ENCODE measurements at regions not wholly inside any gene's neighbourhood (a gene's known extent, or its start where the extent isn't known, plus 50 kb on each side); places are given as distances from the start of the nearest gene placed in this dataset.
A peak's percentile ranks its signal among the peaks of the same experiment; 100 is the strongest.

DNA sequence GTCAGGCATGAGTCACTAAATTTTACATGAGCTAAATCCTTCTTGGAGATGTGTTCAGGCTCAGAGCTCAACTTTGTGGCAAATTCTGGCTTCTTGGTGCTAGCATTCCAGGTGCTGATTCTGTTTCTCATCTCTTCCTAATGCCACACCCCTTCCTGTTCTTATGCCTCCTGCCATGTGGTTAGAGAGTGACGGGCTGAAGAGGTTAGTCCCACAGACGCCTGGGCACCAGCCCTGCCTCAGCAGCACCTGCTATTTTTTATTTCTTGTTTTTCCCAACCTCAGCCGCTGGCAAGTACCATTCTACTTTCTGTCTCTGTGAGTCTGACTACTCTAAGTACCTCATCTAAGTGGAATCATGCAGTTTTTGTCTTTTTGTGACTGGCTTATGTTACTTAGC is 329.5 kb downstream of the KCNRG start:
- no peak for DNase-seq (ENCODE audit: low read depth in 2 of 3, low spot score in 2 of 3)

DNA sequence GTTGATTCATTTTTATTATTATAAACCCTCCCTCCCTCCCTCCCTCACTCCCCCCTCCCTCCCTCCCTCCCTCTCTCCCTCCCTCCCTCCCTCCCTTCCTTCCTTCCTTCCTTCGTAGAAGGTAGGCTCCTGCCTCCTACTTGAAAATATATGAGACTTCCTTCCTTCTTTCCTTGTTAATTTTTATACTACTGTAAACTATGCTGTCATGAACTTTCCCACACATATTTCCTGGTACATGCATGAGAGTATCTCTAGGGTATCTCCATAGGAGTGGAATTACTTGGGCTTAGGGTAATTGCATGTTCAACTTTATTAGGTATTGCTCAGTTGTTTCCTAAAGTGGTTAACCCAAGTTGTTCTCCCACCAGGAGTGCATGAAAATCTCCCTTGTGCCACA is 330.6 kb downstream of the KCNRG start:
- no peak for DNase-seq (ENCODE audit: low read depth in 2 of 3, low spot score in 2 of 3)

DNA sequence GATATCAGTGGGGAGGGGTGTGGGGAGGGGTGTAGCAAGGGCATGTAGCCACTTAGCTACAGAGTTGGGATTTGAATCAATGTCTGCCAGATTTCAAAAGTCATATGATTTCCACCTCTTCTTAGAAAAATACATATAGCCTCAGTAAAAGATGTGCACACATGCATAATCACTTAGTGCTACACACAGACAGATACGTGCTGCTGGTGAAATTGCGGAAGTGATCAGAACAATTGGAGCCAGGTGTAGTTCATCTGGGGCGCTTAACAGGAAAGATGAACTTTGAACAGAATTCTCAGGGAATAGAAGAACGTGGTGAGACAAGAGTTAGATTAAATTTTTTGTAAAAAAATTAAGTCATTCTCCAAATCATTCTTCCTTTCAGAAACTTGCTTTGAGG is 333.1 kb downstream of the KCNRG start:
- no peak for DNase-seq (ENCODE audit: low read depth in 2 of 3, low spot score in 2 of 3)

DNA sequence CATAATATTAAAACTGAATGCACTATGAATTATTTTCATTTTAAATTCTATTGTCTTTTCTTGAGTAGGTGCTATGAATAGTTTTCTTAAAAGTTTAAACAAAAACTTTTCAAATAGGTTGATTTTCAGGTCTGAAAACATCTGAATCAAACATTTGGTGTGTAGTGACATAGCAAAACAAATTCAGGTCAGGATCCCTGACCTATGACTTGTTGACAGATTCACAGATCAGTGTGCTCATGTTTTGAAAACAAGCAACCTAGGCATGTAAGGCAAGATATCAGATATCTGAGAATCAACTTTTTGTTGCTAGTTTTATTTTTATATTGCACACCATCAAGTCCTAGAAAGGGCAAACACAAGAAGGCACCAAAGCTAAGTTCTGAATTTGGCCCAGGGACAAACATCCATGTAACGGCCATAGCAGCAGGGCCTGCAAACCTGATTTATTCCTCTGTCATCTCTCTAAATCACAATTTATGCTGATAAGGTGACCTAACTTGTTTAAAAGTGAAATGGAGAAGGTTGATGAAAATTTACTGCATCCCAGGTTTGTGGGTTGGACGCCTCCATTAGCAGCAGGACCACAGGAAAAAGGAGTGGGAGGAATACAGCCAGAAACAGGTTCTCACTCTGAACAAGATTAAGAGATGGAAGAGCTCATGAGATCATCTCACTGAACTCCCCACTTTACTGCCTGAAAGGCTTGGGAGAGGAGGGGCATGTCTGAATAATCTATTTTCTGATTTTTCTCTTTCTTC is 337.7 kb downstream of the KCNRG start:
- DNase-seq (ENCODE audit: low read depth in 2 of 3, low spot score in 2 of 3), result no peak

DNA sequence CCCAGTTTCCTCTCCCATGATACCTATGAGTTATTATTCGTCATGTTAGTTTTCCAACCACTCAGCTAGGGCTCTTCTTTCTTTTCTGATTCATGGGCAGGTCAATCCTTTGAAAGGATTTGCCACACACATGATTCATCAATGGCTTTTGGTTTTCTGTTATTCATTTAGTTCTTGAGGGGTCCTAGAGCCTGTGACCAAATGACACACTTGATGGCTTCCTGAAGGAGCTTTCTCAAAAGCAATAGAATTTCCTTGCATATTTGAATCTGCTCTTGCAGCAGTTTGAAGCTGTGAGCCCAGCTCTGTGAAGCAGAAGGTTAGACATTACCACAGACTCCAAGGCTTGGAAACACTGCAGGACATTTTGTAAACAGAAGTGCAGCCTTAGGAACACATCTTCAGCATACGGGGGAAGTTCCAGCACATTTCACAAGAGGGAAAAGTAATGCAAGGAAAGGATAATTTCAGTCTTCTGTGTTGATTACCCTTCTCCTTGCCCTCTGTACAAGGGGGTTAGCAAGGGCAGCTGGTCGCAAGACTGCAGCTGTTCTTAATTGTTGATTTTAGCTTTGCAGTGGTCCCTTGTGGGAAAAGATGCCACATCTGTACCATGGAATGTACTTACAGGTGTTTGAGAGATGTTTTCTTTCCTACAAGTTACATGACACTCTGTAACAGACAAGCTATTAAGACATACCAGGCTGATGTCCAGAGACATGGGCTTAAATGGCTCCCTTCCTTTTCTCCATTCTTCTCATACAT is 338.6 kb downstream of the KCNRG start:
- no peak for DNase-seq (ENCODE audit: low read depth in 2 of 3, low spot score in 2 of 3)

DNA sequence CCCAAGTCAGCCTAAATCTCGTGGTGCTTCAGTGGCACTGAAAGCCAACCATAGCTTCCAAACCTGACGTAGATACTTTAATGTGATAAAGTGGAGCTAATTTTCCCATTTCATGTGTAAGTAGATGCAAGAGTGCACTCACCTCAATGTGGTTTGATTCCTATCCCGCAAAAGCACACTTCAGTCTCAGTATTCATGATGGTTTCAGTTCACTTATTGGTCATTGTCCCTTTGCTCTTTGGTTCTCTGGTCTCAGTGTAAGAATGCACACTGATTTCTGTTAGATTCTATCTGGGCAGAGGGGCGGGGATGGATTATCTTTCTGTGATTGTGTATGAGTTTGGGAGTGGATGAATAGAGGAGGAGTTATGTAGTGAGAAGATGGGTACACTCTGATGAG is 340.6 kb downstream of the KCNRG start:
- no peak for DNase-seq (ENCODE audit: low read depth in 2 of 3, low spot score in 2 of 3)

DNA sequence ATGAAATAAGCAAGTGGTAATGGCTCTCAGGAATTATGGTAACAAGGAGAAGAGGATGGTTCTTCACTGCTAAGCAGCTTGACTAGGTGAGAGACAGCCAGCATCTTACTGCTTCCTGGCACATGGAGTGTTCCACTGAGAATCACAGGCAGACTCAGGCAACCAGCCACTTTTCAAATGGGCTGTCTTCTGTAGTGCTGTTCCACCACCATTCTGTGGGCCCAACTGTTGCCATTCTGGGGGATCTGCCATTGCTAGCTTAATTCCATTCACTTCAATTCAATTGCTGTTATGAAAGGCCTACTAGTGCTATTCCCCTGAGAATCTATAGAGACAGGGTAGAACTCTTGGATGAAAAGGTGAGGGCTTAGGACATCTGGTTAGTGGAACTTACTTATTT is 341.9 kb downstream of the KCNRG start:
- DNase-seq (ENCODE audit: low read depth in 2 of 3, low spot score in 2 of 3), result no peak

DNA sequence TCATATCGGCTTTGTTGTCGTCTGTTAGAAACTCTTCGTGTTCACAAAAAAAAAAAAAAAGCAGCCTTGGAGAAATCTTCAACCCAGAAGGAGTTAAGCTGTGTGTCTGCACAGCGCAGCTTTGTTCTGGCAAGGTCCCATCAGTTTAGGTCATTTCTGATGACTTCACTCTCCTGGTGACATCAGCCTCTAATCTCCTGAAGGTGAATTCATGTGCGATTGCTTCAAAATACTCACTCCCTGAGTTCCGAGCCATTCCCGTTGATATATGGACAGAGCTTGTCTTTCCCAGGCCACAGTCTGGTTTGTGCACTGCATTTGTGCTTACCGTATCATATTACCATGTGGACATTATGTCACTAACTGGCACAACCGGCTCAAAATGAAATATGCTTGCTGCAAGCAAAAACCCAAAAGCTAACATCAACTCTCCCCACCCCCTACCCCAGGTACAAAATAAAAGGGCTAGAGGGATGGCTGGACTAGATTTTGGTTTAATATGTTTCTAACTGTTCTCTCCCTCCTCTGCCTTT is 342.4 kb downstream of the KCNRG start:
- DNase-seq (ENCODE audit: low read depth in 2 of 3, low spot score in 2 of 3), result no peak

DNA sequence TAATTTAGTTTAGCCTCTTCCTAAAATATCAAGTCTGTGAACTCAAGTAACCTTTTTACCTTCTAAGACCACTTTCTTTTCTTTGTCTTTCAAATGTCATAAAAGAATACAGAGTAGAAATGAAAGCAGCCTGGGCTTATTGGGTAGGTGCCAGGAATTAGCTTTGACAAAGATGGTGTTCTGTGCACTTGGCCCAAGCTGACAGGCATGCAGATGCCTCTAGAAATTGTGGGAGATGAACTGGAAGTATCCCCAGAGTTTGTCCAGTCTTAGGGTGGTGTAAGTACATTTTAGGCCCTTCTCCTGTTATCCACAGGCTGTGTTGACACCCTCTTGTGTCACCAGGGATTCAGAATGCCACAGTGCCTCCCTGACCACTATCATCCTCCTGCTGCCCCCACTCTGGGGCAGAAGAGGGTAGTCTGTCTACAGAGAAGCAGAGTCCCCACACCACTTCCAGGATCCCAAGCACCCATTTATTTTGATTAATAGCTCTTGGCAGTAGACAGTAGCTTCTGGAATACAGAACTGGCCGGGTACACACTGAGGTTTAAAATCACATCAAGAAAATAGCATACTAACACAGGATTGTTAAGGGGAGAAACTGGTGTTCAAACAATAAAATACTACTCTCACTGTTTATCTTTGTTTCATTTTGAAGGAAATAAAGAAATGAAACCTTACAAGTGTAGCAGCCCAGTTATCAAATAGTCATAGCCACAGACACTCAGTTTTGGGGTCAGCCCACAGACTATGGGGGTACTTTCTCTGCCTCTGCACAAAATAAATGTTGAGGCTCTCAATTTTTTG is 343.2 kb downstream of the KCNRG start:
- DNase-seq (ENCODE audit: low read depth in 2 of 3, low spot score in 2 of 3), result no peak

DNA sequence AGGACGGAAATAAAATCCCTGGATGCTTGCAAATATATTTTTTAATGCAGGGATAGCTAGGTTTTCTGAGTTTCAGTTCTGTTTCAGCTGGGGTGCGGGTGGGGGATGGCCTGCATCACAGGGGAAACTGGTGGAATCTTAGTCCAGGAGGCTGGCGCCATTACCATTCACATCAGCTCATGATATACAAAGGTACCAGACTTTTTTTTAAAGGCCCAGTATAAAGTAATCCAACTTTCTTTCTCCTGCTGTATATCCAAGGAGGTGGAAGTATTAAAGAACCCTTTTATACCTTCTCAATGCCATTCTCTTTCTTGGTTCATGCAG is 343.8 kb downstream of the KCNRG start:
- no peak for DNase-seq (ENCODE audit: low read depth in 2 of 3, low spot score in 2 of 3)

DNA sequence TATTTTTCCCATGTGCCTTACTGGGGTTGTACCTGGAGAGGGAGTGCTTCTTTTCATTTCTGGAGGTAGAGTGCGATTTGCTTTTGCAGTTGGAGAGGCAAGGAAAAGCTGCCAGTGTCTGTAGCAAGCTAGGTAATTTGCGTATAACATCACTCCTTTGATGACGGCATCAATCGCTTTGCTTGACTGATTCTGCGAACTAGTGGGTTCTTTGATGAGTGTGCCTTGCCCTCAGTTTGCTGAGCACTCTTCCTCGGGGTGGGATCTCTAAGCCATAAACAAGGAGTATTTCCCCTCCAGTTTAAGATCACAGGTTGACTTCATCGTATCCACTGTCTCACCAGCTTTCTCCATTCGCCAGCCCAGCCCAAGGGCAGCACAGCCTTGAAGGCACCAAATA is 344.5 kb downstream of the KCNRG start:
- DNase-seq (ENCODE audit: low read depth in 2 of 3, low spot score in 2 of 3), result no peak

DNA sequence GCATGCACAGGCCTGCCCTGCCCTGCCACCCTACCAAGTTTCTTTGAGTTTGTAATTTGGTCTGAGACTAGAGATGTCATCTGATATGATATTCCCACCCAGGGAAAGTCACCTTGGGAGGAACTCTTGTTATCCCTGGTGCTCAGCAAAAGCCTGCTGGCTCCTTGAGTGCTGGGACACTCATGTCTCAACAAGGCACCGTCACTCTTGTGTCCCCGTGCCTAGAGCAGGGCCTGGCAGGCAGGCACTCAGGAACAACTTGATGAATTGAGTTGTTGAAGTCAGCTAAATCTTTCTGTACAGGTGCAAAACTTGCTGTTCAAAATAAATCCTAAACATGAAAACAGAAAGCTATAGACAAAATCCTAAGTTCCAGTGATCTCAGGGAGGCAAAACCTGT is 345.4 kb downstream of the KCNRG start:
- no peak for DNase-seq (ENCODE audit: low read depth in 2 of 3, low spot score in 2 of 3)

DNA sequence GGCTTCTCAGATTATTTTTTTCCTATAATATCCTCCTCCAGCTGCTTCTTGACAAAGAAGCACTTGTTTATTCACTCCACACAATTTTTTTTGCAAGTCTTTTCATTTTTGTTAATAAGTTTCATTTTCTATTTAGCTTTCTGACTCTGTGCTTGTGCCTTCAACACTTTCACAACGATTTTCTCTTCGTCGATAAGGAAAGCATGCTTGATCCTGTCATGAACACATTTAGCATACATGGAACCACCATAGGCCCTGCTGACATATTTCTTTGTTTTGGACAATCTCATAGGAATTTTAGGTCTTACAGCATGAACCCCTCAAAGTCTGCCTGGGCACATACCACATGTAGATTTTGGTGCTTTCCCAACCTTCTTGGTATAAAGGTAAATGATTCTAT is 346.0 kb downstream of the KCNRG start:
- no peak for DNase-seq (ENCODE audit: low read depth in 2 of 3, low spot score in 2 of 3)

DNA sequence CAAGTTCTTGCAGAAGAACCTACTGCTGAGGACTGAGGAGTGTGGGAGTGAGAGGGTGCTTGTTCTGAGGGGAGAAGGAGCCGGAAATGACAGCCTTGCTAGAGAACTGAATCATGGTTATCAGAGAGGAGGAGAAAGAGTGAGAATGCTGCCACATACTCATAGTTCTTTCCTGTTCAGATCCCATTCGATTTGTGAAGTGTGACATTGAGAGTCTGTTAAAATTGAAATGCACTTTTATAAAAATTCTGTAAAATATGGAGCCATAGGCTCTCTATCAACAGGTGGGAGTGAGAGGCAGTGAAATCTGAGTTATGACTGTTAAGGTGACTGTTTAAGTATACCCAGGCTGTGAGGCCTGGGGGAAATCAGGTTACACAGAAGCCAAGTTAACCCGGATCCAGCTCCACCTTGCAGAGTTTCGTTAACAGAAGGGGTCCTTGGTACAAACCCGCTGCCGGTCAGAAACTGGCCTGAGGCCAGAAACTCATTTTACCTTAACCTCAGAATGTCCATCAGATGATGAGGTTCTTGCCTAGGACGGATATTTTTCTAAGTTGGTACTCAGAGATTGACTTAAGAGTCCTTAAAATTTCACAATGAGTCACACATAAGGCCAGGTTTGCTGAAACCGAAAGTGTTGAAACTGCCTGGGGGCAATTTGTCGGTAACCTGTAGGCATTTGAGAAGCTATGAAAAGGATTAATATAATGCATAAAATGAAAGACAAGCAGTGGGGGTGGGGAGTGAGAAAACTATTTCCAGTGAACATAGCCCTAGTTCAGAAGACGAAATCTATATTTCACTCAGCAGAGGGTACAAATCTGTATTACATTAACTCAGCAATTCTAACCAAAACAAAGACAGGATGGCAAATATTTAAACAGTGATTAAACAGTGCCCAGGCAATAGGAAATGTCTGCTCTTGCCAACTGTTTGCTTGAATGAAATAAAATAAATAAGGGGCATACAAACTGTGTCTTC is 350.5 kb downstream of the KCNRG start:
- no peak for DNase-seq (ENCODE audit: low read depth in 2 of 3, low spot score in 2 of 3)

DNA sequence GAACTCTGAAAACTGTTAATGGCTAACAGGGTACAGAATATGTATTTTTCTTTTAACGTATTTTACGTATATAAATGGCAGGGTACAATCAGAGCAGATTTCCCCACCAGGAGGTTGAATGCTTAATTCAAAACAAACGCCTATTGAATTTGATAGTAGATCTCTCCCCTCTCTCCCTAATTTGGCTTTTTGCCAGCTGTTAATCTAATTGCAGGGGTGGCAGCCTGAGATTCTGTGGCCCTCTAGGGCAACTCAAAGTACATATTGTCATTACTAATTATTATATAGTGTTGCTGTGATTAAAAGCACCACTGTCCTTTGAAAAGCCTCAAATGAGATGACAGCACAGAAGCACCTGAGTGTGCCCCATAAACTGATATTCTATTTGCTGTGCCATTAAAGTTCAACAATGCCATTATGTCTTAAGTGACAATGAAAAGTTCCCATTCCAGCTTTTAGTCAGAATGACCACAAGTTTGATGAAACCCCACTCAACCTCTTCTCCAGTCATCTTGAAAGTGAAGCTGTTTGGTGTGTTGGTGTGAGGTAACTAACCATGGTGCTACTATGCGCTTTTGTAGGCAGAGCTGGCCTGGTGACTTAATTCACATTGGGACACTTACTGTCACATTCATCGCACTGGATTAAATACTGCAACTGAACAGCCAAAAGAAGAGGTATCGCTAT is 351.4 kb downstream of the KCNRG start:
- no peak for DNase-seq (ENCODE audit: low read depth in 2 of 3, low spot score in 2 of 3)

DNA sequence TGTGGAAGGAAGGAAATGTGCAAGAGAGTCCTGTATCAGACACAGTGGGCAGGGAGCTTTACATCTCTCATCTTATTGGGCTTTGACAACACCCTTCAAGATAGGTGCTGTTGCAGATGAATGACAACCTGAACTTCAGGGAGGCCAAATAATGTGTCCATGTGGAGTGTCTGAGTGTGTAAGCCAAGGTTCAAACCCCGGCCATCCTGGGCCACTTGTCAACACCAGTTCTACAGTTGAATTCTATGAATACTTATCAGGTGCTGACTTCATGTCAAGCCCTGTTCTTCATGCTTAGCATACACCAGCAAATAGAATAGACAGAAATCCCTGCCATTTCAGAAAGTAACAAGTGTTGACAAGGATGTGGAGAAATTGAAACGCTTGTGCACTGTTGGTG is 354.4 kb downstream of the KCNRG start:
- DNase-seq (ENCODE audit: low read depth in 2 of 3, low spot score in 2 of 3), result no peak

DNA sequence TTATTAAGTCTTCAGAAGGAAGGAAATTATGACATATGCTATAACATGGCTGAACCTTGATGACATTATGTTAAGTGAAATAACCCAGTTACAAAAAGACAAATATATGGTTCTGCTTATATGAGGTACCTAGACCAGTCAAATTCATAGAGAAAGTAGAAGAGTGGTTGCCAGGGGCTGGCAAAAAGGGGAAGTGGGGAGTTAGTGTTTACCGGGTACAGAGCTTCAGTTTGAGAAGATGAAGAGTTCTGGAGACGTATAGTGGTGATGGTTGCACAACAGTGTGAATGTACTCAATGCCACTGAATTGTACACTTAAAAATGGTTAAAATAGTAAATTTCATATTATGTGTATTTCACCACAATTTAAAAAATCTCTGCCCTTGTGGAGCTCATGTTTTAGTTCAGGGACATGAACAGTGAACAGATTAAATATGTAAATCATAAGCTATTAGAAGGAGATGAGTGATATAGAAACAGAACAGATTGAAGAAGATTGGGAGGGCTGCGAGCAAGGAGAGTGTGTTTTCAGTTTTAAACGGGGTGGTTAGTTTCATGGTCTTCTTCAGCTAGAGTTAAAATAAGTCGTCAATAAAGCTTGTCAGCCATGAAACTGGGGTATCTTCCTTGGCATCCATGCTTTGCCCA is 355.2 kb downstream of the KCNRG start:
- DNase-seq (ENCODE audit: low read depth in 2 of 3, low spot score in 2 of 3), result peak in 1 of 3 donors; percentile 46

DNA sequence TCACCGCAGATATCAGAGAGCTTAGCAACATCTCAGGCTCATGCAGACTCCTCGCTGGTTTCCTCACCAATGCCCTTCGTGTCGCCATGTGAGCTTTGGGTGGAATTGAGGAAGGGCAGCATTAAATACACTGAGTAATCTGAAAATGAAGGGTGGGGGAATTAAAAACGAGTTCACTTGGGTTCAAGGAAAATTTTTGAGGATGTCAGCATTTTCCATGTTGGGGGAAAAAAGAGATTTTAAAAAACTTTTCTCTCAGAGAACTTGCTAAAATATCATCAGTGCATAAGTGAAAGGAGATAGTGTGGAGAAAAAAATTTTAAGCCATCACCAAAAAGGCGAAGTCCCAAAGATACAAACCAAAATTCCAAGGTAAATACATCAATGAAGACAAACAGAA is 359.3 kb downstream of the KCNRG start:
- DNase-seq (ENCODE audit: low read depth in 2 of 3, low spot score in 2 of 3), result no peak

DNA sequence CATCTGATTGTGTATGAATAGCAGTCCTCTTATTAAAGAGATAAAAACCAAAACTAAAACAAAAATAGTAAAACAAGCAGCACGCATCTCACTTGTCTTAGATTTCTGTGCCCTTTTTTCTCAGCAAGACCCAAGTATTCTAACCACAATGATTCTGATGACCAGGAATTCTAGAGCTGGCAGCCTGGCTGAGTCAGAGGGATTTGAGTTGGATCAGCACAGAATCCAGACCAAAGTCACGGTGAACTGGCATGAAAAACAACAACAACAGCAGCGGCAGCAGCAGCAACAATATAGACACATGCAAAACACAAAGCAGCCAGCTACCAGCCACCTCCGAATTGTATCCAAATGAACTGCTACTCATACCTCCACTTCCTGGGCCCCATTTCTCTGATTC is 360.5 kb downstream of the KCNRG start:
- DNase-seq (ENCODE audit: low read depth in 2 of 3, low spot score in 2 of 3), result no peak

All from hematopoietic multipotent progenitor cell (in vitro differentiated cells).